Astrocyte of the hippocampus (primary cell): ENCODE measurements at regions not wholly inside any gene's neighbourhood (a gene's known extent, or its start where the extent isn't known, plus 50 kb on each side); places are given as distances from the start of the nearest gene placed in this dataset.
"Not testable (repeated sequence)": the region's sequence is repeated elsewhere in the genome, so short reads cannot be mapped to it uniquely, and the experiment has no call there.

Experiments
- DNase-seq: peaks from one replicate; pipeline ENCODE4 v3.0.0; 2011; ENCODE audit warnings: low read depth, low spot score

GRCh38 chr3:193955719-193956118 is 180.2 kb upstream of the HES1 start:
- no peak for DNase-seq

DNA sequence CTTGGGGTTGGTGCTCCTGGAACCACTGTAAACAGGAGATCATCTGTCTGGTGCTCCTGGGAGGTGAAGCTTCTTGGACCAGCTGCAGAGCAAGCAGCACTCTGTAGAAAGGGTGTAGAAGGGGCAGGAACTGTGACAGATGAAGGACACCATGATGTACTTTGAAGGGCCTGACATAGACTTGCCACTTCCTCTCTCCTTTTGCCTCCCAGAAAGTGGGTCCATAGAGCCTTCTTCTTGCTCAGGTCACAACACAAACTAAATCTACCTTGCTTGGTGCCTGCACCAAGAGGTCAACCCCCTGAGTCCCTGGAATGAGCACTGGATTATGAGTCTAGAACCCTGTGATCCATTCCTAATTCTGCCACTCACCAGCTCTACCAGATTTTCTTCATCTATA is 176.1 kb upstream of the HES1 start:
- DNase-seq: no peak

GRCh38 chr3:193960487-193961274 is 175.3 kb upstream of the HES1 start:
- DNase-seq: peak; percentile 70

DNA sequence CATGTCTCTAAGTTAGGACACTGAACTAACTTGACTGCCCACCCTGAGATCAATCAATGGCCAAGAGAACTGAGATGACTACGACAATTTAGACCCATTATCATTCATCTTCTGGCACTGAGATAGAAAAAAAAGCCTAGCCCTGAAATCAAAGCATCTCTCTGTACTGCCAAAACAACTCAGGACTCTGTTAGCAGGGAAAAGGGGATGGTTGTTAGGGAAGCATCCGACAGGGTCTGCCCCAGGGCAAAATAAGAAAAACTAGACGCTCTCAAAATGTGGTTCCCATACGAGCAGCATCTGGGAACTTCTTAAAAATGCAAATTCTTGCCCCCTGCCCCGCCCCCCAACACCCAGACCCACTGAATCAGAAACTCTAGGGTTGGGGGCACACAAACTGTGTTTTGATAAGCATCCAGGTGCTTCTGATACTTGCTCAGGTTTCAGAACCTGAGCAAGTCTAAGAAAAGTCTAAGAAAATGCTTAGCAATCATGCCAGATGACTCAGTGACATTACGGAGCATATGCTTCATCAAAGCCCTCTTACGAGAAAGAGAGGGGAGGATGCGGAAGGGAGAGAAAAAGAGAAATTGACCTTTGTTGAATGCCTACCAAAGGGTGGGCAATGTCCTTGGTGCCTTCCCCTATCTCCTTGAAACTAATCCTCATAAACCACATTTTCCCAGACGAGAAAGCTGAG is 172.8 kb upstream of the HES1 start:
- DNase-seq: peak; percentile 62

DNA sequence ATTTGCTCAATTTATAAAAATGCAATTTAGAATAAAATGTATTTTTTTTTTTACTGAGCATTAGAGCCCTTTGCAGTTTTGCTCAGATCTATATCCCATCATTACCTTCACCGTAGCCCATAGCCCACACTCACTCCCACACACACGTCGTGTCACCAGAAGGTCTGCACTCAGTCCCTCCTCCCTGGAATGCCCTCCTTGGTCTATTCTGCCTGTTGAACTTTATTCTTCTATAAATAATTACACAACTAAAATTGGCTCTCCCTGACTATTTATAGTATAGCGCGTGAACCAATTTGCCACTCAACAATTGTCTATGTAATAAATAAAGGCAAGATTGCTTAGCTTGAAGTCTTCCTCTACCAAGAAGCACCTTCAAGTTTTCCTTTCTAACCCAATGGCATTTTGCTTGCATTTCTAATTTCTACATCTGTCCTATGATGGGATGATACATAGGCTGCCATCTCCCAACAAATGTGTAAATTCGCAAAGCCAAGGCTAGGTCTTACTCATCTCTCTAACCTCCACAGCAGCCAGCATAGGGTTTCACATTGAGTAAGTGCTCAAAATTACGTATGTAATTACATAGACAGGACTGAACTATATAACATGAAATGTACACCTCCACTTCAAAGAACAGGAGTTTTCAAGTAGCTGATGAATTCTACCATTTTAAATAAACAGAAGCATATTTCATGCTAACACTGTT is 172.0 kb upstream of the HES1 start:
- no peak for DNase-seq

DNA sequence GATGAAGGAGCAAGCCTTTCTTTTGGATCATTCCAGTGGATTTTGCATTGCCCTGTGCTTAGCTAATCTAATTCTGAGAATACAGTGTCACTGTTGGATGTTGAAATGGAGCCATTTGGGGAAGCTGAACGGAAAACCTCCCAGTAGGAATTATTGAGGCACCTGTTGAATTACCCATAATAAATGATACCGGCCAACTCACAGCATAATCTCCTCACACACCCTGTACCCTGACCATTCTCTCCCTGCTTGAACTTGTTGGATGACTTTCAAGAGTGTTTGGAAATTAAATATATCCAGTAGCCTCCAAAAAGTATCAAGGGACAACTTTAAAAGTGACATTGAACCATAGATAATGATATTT is 171.4 kb upstream of the HES1 start:
- no peak for DNase-seq

- DNase-seq: no peak
Measured at GRCh38 chr3:193968380-193968974, 167.5 kb upstream of the HES1 start.

DNA sequence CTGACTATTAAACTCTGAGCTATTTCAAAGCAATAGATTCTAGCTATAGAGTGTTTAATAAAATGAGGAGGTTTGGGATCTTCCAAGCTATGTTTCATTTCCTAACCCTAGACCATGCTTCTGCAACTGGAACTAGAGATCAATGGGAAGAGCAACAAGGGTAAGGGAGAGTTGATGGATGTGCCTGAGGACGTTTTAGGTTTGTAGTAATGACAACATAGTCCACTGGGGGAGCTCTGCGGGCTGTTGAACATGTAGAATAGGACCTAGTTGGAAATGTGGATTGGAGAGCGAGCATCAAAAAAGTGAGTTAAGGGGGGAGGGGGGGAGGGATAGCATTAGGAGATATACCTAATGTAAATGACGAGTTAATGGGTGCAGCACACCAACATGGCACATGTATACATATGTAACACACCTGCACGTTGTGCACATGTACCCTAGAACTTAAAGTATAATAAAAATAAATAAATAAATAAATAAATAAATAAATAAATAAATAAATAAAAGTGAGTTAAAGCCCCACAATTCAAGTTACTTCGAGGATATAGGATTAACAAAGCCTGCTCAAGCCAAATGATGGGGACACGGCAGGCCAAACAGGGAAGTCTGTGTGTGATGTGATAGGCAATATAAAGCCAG is 165.7 kb upstream of the HES1 start:
- not testable (repeated sequence) for DNase-seq

DNA sequence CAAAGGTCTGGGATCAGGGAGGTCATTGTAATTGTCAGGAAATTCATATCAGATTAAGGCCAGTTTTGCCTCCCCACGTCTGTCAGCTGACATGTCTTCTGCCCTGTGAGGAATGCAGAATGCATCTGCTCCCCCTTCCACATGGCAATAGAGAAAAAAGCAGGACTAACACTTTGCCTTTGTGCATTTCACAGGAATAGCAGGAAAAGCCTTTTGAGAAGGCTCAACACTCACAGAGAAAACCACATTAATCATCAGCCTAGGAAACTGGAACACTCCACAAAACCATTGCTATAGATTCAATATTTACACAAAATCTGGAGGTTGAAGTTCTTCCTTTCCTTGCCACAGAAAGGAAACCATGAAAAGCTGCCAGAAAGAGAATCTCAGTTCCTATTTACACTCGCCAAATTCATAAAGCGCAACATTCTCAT is 165.2 kb upstream of the HES1 start:
- DNase-seq: peak; percentile 68

- peak; percentile 87 for DNase-seq
Measured at GRCh38 chr3:193971261-193971751, 164.6 kb upstream of the HES1 start.

DNA sequence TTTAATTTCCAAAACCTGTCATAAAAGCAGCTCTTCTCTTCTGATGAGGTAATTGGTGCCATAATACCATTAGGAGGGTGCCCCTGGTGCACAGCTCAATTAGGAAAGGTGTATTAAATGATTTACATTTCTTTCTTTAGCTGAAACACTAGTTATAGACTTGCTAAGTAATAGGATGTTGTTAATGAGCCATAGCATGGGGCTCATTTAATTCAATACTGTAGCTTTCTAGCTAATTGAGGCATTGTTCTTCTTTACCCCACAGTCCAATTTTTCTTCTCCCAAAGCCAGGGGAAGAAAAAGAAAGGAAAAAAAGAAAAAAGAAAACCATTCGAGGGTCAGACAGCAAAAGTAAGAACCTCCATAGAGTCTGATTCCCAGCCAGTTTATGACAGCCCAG is 164.0 kb upstream of the HES1 start:
- DNase-seq: no peak

GRCh38 chr3:193972832-193973231 is 163.1 kb upstream of the HES1 start:
- peak; percentile 87 for DNase-seq

DNA sequence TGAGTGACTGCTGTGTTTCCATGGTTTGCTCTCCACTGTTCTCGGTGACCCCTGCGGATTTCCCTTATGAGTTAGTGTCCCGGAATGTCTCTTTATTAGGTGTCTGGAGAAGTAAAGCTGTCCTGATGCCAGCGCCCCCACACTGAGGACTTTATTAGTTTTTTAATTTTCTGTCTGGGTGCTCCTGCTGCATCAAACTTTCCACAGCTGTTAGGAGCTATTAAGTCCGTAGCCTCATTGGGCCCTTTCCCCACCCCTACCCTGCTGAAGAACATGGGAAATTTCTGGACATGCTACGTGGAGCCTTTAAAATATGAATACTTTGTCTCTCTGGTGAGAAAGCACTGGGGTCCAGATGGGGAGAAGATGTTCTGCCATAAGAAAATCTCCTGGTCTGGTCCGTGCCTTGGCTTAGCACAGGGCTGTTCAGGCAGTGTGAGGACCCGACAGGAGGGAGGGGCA is 161.7 kb upstream of the HES1 start:
- DNase-seq: peak; percentile 94

- peak; percentile 82 for DNase-seq
Measured at GRCh38 chr3:193974671-193975535, 161.0 kb upstream of the HES1 start.

GRCh38 chr3:193977622-193978021 is 158.3 kb upstream of the HES1 start:
- no peak for DNase-seq

- no peak for DNase-seq
Measured at GRCh38 chr3:193978030-193978429, 157.9 kb upstream of the HES1 start.

- no peak for DNase-seq
Measured at GRCh38 chr3:193978486-193978885, 157.5 kb upstream of the HES1 start.

- DNase-seq: peak; percentile 63
Measured at GRCh38 chr3:193980326-193980725, 155.6 kb upstream of the HES1 start.

- DNase-seq: no peak
Measured at GRCh38 chr3:193980905-193981304, 155.0 kb upstream of the HES1 start.

- DNase-seq: no peak
Measured at GRCh38 chr3:193981504-193981903, 154.4 kb upstream of the HES1 start.
